SKM-1 treated with dmso at 0.1 percent for 144 hours (cell line): ENCODE measurements at regions not wholly inside any gene's neighbourhood (a gene's known extent, or its start where the extent isn't known, plus 50 kb on each side); places are given as distances from the start of the nearest gene placed in this dataset.
"Not testable (repeated sequence)": the region's sequence is repeated elsewhere in the genome, so short reads cannot be mapped to it uniquely, and the experiment has no call there.

Experiments
- DNase-seq: peaks from one replicate; lab custom pipeline; 2025; ENCODE audit not compliant: unreplicated experiment; lab: John Stamatoyannopoulos, UW

- no peak for DNase-seq
These were observed 676.7 kb upstream of the LCORL start for GRCh38 chr4:18698119-18698883.

GRCh38 chr4:18695733-18696527, 674.4 kb upstream of the LCORL start:
- DNase-seq: no peak

- DNase-seq: no peak
These were observed 670.1 kb upstream of the LCORL start for GRCh38 chr4:18691431-18692200.

GRCh38 chr4:18690291-18690955, 668.9 kb upstream of the LCORL start:
- no peak for DNase-seq

- peak; percentile 56 for DNase-seq
These were observed 668.0 kb upstream of the LCORL start for GRCh38 chr4:18689308-18690115.

GRCh38 chr4:18688351-18688750, 666.8 kb upstream of the LCORL start:
- not testable (repeated sequence) for DNase-seq

GRCh38 chr4:18686338-18687037, 664.9 kb upstream of the LCORL start:
- no peak for DNase-seq

GRCh38 chr4:18684932-18685331, 663.4 kb upstream of the LCORL start:
- no peak for DNase-seq

GRCh38 chr4:18676526-18676915, 655.0 kb upstream of the LCORL start:
- no peak for DNase-seq

- no peak for DNase-seq
These were observed 654.3 kb upstream of the LCORL start for GRCh38 chr4:18675586-18676525.

- no peak for DNase-seq
These were observed 648.5 kb upstream of the LCORL start for GRCh38 chr4:18670034-18670433.

- no peak for DNase-seq
These were observed 647.8 kb upstream of the LCORL start for GRCh38 chr4:18669390-18669789.

- DNase-seq: no peak
These were observed 644.8 kb upstream of the LCORL start for GRCh38 chr4:18666322-18666721.

- no peak for DNase-seq
These were observed 642.6 kb upstream of the LCORL start for GRCh38 chr4:18664171-18664570.

- no peak for DNase-seq
These were observed 623.8 kb upstream of the LCORL start for GRCh38 chr4:18645351-18645750.

GRCh38 chr4:18641334-18641733, 619.8 kb upstream of the LCORL start:
- DNase-seq: no peak

GRCh38 chr4:18638031-18638430, 616.5 kb upstream of the LCORL start:
- no peak for DNase-seq

- DNase-seq: no peak
These were observed 614.5 kb upstream of the LCORL start for GRCh38 chr4:18636001-18636585.
